ENCODE measurements at regions not wholly inside any gene's neighbourhood (a gene's known extent, or its start where the extent isn't known, plus 50 kb on each side); places are given as distances from the start of the nearest gene placed in this dataset.
"Not testable (repeated sequence)": the region's sequence is repeated elsewhere in the genome, so short reads cannot be mapped to it uniquely, and the experiment has no call there.

DNA sequence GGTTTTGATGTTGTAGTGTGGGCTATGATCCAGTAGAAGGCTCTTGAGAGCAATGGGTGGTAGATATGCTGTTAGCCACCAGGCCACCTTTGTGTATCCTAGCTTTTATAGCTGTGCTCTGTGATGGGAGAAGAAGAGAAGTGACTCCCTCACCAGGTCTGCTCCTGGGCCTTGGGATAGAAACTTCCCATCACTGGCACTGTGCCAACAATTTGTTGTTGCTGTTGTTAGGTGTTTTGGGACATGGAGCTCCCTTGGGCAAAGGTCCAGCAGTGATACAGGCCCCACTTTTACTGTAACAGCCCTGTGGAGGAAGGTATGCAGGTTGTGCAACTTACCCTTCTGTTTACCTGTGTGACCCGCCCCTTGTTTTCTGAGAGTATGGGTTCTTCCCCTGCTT, 570.9 kb upstream of the GRIN3A start:
- H3K4me3 Mint-ChIP-seq, result no peak overlapping the region
- ATAC-seq, result no peak
- no peaks in the 10 kb centered on the region for H3K27me3 Mint-ChIP-seq (ENCODE audit: low read depth)
- no peak for DNase-seq
- H3K9me3 Mint-ChIP-seq, result peaks cover 13% of the 10 kb centered on the region
- no peaks in the 10 kb centered on the region for H3K4me1 Mint-ChIP-seq (ENCODE audit: low read depth)
- peaks cover 1% of the 10 kb centered on the region for H3K36me3 Mint-ChIP-seq (ENCODE audit: insufficient read depth)

DNA sequence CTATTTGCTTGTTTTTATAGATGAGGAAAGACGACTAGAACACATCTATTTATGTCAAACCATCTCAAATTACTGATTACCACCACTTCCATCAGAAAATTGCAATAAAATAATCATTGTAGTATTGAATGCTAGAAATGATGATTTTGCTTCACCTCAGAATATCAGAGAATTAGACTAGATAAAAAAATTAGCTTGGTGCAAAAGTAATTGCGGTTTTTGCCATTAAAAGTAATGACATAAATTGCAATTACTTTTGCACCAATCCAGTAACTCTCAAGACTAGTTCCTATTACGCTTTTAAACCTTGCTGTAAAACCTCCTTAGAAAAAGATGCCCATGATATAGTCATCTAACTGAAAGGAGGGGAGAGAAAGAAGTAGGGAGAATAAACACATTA, 556.7 kb upstream of the GRIN3A start:
- Mint-ChIP-seq H3K4me1 (ENCODE audit: low read depth) (no peaks in the 10 kb centered on the region), H3K36me3 (ENCODE audit: insufficient read depth) (no peaks in the 10 kb centered on the region), H3K9me3 (no peaks in the 10 kb centered on the region), H3K27me3 (ENCODE audit: low read depth) (no peaks in the 10 kb centered on the region), H3K4me3 (no peak overlapping the region)
- no peak for ATAC-seq
- DNase-seq, result no peak

DNA sequence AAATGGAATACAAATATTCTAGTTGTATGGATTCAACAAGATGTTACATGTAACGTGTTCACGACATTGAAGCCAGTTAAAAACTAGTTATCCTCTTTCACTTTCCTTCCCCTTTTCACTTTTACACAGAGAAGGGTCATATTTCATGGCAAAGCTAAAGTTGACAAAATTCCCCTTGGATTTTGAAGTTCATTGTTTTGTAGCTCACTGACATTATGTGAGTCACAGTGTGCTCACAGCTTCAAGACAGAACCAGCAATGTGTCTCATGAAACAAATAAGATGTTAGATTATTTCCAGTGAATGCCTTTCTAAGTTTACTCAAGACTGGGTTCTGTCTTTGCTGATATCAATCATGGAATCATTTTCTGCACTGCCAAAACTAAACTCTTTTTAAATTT, 535.5 kb upstream of the GRIN3A start:
- Mint-ChIP-seq H3K36me3 (ENCODE audit: insufficient read depth) (no peaks in the 10 kb centered on the region), H3K4me3 (no peak overlapping the region), H3K9me3 (peaks cover 3% of the 10 kb centered on the region), H3K4me1 (ENCODE audit: low read depth) (no peaks in the 10 kb centered on the region), H3K27me3 (ENCODE audit: low read depth) (no peaks in the 10 kb centered on the region)
- no peak for DNase-seq
- ATAC-seq, result no peak

DNA sequence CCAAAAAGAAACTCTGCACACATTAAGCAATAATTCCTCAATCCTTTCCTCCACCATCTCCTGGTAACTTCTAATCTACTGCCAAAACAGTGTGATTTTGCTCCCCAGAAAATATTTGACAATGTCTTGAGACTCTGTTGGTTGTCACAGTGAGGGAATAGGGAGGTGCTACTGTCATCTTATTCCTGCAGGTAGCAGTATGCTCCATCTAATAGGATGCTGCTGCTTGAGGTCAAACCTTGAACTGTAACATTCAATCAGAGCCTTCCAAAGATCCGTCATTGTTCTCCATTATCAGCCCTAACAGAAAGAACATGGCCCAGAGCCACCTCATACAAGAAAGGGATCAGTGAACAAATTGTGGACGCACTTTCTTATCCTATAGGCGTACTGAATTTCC, 514.7 kb upstream of the GRIN3A start:
- ATAC-seq (no peak), DNase-seq (no peak)
- peaks cover 3% of the 10 kb centered on the region for H3K9me3 Mint-ChIP-seq
- H3K27me3 Mint-ChIP-seq (ENCODE audit: low read depth), result no peaks in the 10 kb centered on the region
- H3K4me3 Mint-ChIP-seq, result no peak overlapping the region
- no peaks in the 10 kb centered on the region for H3K4me1 Mint-ChIP-seq (ENCODE audit: low read depth)
- H3K36me3 Mint-ChIP-seq (ENCODE audit: insufficient read depth), result no peaks in the 10 kb centered on the region

DNA sequence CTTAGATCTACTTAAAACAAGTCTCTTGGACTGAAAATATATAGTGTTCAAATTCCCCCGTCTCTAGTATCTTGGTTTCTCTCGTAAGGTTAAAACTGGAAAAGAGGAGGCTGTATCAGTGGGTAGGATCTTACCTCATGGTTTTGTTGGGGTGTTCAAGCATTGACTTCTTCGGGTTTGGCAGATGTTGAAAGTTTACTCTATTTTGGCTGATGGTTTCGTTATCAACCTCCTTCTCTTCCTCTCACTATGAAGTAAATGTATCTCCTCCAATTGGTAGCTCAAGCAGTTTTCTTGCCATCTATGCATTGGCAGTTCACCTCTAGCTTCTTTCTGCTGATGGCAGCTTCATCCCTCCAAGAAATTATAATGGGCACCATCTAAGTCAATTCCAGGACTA, 506.5 kb upstream of the GRIN3A start:
- Mint-ChIP-seq H3K27me3 (ENCODE audit: low read depth) (no peaks in the 10 kb centered on the region), H3K9me3 (no peaks in the 10 kb centered on the region), H3K36me3 (ENCODE audit: insufficient read depth) (no peaks in the 10 kb centered on the region), H3K4me1 (ENCODE audit: low read depth) (no peaks in the 10 kb centered on the region), H3K4me3 (no peak overlapping the region)
- no peak for DNase-seq
- no peak for ATAC-seq

DNA sequence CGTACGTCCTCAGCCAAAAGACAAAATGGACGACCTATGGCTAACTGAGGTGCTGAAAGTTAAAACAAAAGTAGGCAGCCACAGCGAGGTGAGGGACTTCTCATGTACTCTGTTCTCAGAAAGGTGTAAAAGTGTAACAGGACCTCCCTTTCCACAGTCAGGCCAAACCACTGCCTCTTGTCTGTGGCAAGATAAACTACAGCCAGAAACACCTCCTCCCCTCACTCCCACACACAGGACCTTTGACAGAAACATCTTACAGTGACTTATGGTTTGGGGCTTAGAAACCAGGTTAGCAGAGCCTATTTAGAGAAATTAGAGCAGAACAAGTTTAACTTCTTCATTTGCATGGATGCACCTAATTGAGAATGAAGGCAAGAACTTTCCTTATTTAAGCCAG, 499.1 kb upstream of the GRIN3A start:
- DNase-seq (no peak), ATAC-seq (no peak)
- Mint-ChIP-seq H3K9me3 (no peaks in the 10 kb centered on the region), H3K36me3 (ENCODE audit: insufficient read depth) (no peaks in the 10 kb centered on the region), H3K4me1 (ENCODE audit: low read depth) (no peaks in the 10 kb centered on the region), H3K27me3 (ENCODE audit: low read depth) (no peaks in the 10 kb centered on the region), H3K4me3 (no peak overlapping the region)

DNA sequence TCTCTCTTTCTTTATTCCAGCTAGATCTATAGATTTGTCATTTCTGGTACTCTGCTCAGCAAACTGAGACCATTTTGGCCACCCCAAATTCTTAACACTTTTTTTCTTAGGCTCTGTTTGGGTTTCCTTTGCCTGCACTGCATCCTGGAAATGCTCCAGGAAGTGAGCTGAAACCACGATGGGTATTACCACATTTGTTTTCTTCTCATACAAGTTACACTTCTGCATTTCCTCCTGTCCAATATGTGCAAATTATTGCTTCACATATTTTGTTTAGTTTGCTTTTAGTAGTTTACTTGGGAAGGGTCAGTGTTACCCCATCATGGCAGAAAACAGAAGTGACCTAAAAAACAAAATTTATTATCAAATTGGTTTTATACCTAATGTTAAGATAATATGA, 498.6 kb upstream of the GRIN3A start:
- Mint-ChIP-seq H3K4me3 (no peak overlapping the region), H3K36me3 (ENCODE audit: insufficient read depth) (no peaks in the 10 kb centered on the region), H3K4me1 (ENCODE audit: low read depth) (no peaks in the 10 kb centered on the region), H3K27me3 (ENCODE audit: low read depth) (no peaks in the 10 kb centered on the region), H3K9me3 (no peaks in the 10 kb centered on the region)
- DNase-seq (no peak), ATAC-seq (no peak)

DNA sequence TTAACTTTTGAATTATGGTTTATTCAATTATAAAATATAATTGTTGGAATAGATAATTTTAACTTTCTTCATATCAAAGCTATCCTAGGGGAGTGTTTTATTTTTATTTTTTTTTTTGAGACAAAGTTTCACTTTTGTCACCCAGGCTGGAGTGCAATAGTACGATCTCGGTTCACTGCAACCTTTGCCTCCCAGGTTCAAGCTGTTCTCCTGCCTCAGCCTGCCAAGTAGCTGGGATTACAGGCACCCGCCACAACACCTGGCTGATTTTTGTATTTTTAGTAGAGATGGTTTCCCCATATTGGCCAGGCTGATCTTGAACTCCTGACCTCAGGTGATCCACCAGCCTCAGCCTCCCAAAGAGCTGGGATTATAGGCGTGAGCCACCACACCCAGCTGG, 489.0 kb upstream of the GRIN3A start:
- H3K4me1 Mint-ChIP-seq (ENCODE audit: low read depth); H3K9me3 Mint-ChIP-seq; ATAC-seq; H3K36me3 Mint-ChIP-seq (ENCODE audit: insufficient read depth); H3K27me3 Mint-ChIP-seq (ENCODE audit: low read depth); DNase-seq; H3K4me3 Mint-ChIP-seq: not testable (repeated sequence)

DNA sequence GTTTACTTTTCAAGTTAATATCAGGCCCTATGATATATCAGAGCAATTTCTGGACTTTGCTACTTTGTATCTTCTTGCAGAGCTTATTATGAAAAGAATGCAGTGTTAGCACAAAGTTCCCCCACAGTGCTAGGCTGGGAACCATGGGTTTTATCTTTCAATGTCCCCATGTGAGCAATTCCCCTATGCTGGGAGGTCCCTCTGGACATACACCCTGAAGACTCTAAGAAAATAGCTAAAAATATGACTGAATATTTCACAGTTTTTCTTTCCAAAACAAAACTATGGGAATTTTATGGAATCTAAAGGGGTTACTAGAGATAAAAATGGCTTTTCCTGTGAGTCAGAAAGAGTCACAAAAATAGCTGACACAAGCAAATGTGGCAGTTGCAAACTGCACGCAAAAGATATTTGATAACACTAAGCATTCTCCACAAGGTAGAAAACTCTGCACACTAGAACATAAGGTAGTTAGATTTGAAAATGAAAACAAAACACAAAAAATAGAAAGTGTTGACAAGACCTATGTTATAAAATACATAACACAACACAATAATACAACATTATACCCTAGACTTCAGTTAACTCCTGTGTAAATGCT, 487.5 kb upstream of the GRIN3A start:
- DNase-seq (no peak), ATAC-seq (no peak)
- H3K36me3 Mint-ChIP-seq (ENCODE audit: insufficient read depth), result no peaks in the 10 kb centered on the region
- H3K4me3 Mint-ChIP-seq, result no peak overlapping the region
- no peaks in the 10 kb centered on the region for H3K4me1 Mint-ChIP-seq (ENCODE audit: low read depth)
- no peaks in the 10 kb centered on the region for H3K27me3 Mint-ChIP-seq (ENCODE audit: low read depth)
- no peaks in the 10 kb centered on the region for H3K9me3 Mint-ChIP-seq

DNA sequence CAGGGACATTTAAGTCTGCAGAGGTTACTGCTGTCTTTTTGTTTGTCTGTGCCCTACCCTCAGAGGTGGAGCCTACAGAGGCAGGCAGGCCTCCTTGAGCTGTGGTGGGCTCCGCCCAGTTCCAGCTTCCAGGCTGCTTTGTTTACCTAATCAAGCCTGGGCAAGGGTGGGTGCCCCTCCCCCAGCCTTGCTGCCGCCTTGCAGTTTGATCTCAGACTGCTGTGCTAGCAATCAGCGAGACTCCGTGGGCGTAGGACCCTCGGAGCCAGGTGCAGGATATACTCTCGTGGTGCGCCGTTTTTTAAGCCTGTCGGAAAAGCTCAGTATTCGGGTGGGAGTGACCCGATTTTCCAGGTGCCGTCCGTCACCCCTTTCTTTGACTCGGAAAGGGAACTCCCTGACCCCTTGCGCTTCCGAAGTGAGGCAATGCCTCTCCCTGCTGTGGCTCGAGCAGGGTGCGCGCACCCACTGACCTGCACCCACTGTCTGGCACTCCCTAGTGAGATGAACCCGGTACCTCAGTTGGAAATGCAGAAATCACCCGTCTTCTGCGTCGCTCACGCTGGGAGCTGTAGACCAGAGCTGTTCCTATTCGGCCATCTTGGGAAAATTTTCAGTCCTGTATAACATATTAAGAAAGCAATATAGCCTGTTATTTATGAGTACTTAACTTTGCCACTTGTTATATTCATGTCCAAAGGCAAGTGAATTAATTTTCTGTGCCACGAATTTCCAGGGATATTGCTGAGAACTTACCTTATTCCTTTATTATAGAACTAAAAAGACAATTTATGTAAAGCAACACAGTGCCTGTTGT, 485.1 kb upstream of the GRIN3A start:
- not testable (repeated sequence) for H3K27me3 Mint-ChIP-seq (ENCODE audit: low read depth); H3K9me3 Mint-ChIP-seq; H3K36me3 Mint-ChIP-seq (ENCODE audit: insufficient read depth); ATAC-seq; H3K4me3 Mint-ChIP-seq; DNase-seq; H3K4me1 Mint-ChIP-seq (ENCODE audit: low read depth)

DNA sequence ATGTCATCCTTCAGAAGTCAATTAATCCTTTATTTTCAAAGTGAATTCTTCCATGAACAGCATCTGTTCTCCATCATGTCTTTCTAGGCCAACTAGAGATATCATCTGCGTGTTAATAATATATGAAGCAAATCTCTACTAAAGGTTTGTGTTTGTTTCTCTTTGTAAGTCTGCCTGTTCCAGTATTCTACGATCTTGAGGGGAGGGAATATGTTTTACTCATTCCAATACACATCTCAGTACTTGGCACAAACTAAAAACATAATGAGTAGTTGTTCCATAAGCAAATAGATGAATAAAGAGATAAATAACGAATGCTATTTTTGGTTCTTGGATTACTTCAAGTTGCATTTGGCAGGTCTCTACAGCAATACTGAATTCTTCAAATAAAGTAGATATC, 470.7 kb upstream of the GRIN3A start:
- no peaks in the 10 kb centered on the region for H3K36me3 Mint-ChIP-seq (ENCODE audit: insufficient read depth)
- DNase-seq, result no peak
- ATAC-seq, result no peak
- H3K9me3 Mint-ChIP-seq, result no peaks in the 10 kb centered on the region
- no peak overlapping the region for H3K4me3 Mint-ChIP-seq
- H3K4me1 Mint-ChIP-seq (ENCODE audit: low read depth), result no peaks in the 10 kb centered on the region
- no peaks in the 10 kb centered on the region for H3K27me3 Mint-ChIP-seq (ENCODE audit: low read depth)

DNA sequence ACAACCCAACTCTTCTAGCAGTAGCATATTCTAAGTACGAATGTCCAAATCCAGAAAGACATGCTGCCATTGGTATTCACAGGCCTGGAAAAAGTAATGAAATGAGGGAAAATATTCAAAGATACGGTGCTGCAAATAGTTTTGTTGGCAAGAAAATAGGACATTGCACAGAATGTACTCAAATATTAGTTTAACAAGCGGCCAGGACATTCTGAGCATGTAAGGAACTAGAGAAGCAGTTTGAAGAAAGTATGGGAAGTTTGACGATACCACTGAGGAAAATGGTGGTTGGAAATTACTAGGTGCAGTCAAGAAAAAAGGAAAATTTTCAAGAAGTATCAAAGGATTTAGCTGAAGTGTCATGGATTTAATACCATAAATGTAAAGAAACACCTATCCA, 468.0 kb upstream of the GRIN3A start:
- Mint-ChIP-seq H3K4me3 (no peak overlapping the region), H3K36me3 (ENCODE audit: insufficient read depth) (no peaks in the 10 kb centered on the region), H3K4me1 (ENCODE audit: low read depth) (no peaks in the 10 kb centered on the region), H3K27me3 (ENCODE audit: low read depth) (no peaks in the 10 kb centered on the region), H3K9me3 (no peaks in the 10 kb centered on the region)
- DNase-seq (no peak), ATAC-seq (no peak)

DNA sequence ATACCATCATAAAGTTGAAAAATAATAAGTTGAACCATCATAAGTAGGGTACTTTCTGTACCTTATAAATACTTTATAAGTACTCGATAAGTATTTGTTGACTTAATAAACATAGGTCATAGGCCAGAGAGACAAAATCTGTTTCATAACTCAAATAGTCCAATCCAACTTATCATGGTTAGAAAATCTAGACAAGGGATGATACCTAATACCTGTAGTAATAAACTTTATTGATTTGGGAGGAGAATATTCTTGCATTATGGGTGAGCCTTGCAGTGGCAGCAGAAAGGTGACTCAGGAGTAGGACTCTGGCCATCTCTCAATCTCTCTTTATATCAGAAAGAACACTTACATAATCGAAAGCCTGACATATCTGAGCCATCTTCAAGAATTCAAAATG, 466.8 kb upstream of the GRIN3A start:
- DNase-seq (no peak), ATAC-seq (no peak)
- no peaks in the 10 kb centered on the region for H3K27me3 Mint-ChIP-seq (ENCODE audit: low read depth)
- H3K4me3 Mint-ChIP-seq, result no peak overlapping the region
- H3K36me3 Mint-ChIP-seq (ENCODE audit: insufficient read depth), result no peaks in the 10 kb centered on the region
- H3K4me1 Mint-ChIP-seq (ENCODE audit: low read depth), result no peaks in the 10 kb centered on the region
- H3K9me3 Mint-ChIP-seq, result no peaks in the 10 kb centered on the region

DNA sequence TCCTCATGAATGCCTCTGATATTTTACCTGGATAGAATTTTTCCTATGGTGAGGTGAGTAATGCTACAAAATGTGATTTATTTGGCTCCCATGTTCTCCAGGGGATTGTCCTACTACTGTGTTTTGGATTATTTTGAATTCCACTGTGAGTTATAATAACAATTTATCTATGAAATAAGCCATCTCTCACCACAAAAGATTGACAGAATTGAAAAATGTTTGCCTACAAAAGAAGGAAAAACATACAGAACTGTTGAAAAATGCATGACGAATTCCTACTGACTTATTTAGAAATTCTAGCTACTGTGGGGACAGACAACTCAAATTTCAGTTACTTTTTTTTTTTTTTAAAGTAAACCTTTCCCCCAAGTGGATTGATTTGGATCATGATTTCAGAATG, 463.7 kb upstream of the GRIN3A start:
- H3K4me1 Mint-ChIP-seq (ENCODE audit: low read depth), result no peaks in the 10 kb centered on the region
- no peak for DNase-seq
- no peaks in the 10 kb centered on the region for H3K36me3 Mint-ChIP-seq (ENCODE audit: insufficient read depth)
- peaks cover 5% of the 10 kb centered on the region for H3K9me3 Mint-ChIP-seq
- no peak for ATAC-seq
- H3K27me3 Mint-ChIP-seq (ENCODE audit: low read depth), result no peaks in the 10 kb centered on the region
- no peak overlapping the region for H3K4me3 Mint-ChIP-seq

DNA sequence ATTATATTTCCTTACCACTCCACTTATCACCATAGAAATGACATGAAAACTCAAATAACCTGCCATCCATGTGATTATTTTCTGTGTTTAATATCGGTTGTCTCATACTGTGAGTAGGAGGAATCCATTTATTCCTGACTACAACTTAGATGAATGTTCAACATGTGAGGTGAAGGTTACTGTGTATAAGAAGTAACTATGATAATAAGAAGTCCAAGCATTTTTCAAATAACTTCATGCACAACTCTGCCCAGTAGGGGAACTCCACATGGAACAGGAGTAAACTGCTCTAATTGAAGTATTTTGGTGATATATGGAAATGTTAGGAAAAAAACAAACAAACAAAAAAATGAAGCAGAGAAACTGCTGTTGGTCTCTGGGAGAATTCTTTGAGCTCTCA, 447.5 kb upstream of the GRIN3A start:
- ATAC-seq (no peak), DNase-seq (no peak)
- no peak overlapping the region for H3K4me3 Mint-ChIP-seq
- no peaks in the 10 kb centered on the region for H3K27me3 Mint-ChIP-seq (ENCODE audit: low read depth)
- H3K4me1 Mint-ChIP-seq (ENCODE audit: low read depth), result no peaks in the 10 kb centered on the region
- H3K36me3 Mint-ChIP-seq (ENCODE audit: insufficient read depth), result no peaks in the 10 kb centered on the region
- H3K9me3 Mint-ChIP-seq, result peaks cover 3% of the 10 kb centered on the region
